ENCODE measurements at regions not wholly inside any gene's neighbourhood (a gene's known extent, or its start where the extent isn't known, plus 50 kb on each side); places are given as distances from the start of the nearest gene placed in this dataset.

DNA sequence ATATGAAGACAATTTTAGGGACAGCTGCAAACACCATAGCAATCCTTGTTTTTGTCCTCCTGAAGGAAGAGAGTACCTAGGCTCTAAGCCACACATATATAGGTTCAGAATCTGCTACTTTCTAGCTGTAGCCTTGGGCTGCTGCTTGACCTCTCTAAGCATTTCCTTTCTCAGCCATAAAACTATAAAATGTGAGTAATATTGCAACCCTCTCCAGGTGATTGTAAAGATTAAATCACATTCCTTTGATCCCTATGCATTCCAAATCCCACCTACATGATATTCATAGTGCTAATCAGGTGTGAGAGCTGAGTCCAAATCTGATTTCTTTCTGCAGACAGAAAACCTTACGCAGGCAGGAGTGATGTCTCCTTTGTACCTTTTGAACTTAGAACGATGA is 913.5 kb downstream of the VRK1 start:
- peaks cover 2% of the 10 kb centered on the region for H3K27me3 Mint-ChIP-seq (ENCODE audit: low read depth, unreplicated experiment)
- Histone ChIP-seq H3K36me3 (ENCODE audit: insufficient read depth, low read length) (no peaks in the 10 kb centered on the region), H3K27me3 (ENCODE audit: insufficient read depth, low read length) (no peaks in the 10 kb centered on the region), H3K27ac (ENCODE audit: low read depth, low read length) (no peak overlapping the region), H3K4me3 (ENCODE audit: insufficient read depth, low read depth, low read length) (no peak overlapping the region), H2AFZ (ENCODE audit: low read depth, low read length) (no peak overlapping the region), H3K4me1 (ENCODE audit: insufficient read depth, low read length) (no peaks in the 10 kb centered on the region), H3K9ac (ENCODE audit: low read length) (no peak overlapping the region), H4K20me1 (ENCODE audit: insufficient read depth, low read length) (no peaks in the 10 kb centered on the region), H3K79me2 (ENCODE audit: insufficient read depth, low read length) (no peaks in the 10 kb centered on the region), H3K4me2 (ENCODE audit: low read length) (no peak overlapping the region), H3K9me3 (ENCODE audit: insufficient read depth, low read depth, low read length) (no peaks in the 10 kb centered on the region)
- no peaks in the 10 kb centered on the region for H3K4me1 Mint-ChIP-seq (ENCODE audit: low read depth, unreplicated experiment)
- no peak overlapping the region for H3K4me3 Mint-ChIP-seq (ENCODE audit: unreplicated experiment)
- H3K36me3 Mint-ChIP-seq (ENCODE audit: low read depth, unreplicated experiment): no peaks in the 10 kb centered on the region
- no peak for TF ChIP-seq EZH2 (IDR thresholded peaks at IDR 0.05; ENCODE audit: insufficient read depth, low read length)
- no peak for TF ChIP-seq CTCF (IDR thresholded peaks at IDR 0.05; ENCODE audit: insufficient read depth, low read depth, low read length)
- H3K27ac Mint-ChIP-seq (ENCODE audit: unreplicated experiment): no peak overlapping the region
- FAIRE-seq: no peak
- H3K9me3 Mint-ChIP-seq (ENCODE audit: unreplicated experiment): no peaks in the 10 kb centered on the region
- DNase-seq (ENCODE audit: low read depth): no peak

GRCh38 chr14:97712471-97712870 is 915.3 kb downstream of the VRK1 start:
- H3K9me3 ChIP-seq (ENCODE audit: insufficient read depth, low read depth, low read length): no peaks in the 10 kb centered on the region
- Mint-ChIP-seq H3K27ac (ENCODE audit: unreplicated experiment) (no peak overlapping the region), H3K36me3 (ENCODE audit: low read depth, unreplicated experiment) (no peaks in the 10 kb centered on the region), H3K27me3 (ENCODE audit: low read depth, unreplicated experiment) (peaks cover 2% of the 10 kb centered on the region), H3K4me3 (ENCODE audit: unreplicated experiment) (no peak overlapping the region), H3K9me3 (ENCODE audit: unreplicated experiment) (no peaks in the 10 kb centered on the region), H3K4me1 (ENCODE audit: low read depth, unreplicated experiment) (no peaks in the 10 kb centered on the region)
- TF ChIP-seq EZH2 (IDR thresholded peaks at IDR 0.05; ENCODE audit: insufficient read depth, low read length) (no peak), CTCF (IDR thresholded peaks at IDR 0.05; ENCODE audit: insufficient read depth, low read depth, low read length) (no peak)
- no peak for DNase-seq (ENCODE audit: low read depth)
- no peak overlapping the region for H3K4me3 ChIP-seq (ENCODE audit: insufficient read depth, low read depth, low read length)
- no peak overlapping the region for H2AFZ ChIP-seq (ENCODE audit: low read depth, low read length)
- no peak for FAIRE-seq
- H3K4me1 ChIP-seq (ENCODE audit: insufficient read depth, low read length): no peaks in the 10 kb centered on the region
- H3K4me2 ChIP-seq (ENCODE audit: low read length): no peak overlapping the region
- H3K36me3 ChIP-seq (ENCODE audit: insufficient read depth, low read length): no peaks in the 10 kb centered on the region
- no peaks in the 10 kb centered on the region for H3K79me2 ChIP-seq (ENCODE audit: insufficient read depth, low read length)
- no peak overlapping the region for H3K9ac ChIP-seq (ENCODE audit: low read length)
- H4K20me1 ChIP-seq (ENCODE audit: insufficient read depth, low read length): no peaks in the 10 kb centered on the region
- H3K27ac ChIP-seq (ENCODE audit: low read depth, low read length): no peak overlapping the region
- no peaks in the 10 kb centered on the region for H3K27me3 ChIP-seq (ENCODE audit: insufficient read depth, low read length)

GRCh38 chr14:97713023-97713422 is 915.8 kb downstream of the VRK1 start:
- Histone ChIP-seq H3K4me3 (ENCODE audit: insufficient read depth, low read depth, low read length) (no peak overlapping the region), H3K27ac (ENCODE audit: low read depth, low read length) (no peak overlapping the region), H3K79me2 (ENCODE audit: insufficient read depth, low read length) (no peaks in the 10 kb centered on the region), H3K4me2 (ENCODE audit: low read length) (no peak overlapping the region), H3K36me3 (ENCODE audit: insufficient read depth, low read length) (no peaks in the 10 kb centered on the region), H3K27me3 (ENCODE audit: insufficient read depth, low read length) (no peaks in the 10 kb centered on the region), H4K20me1 (ENCODE audit: insufficient read depth, low read length) (no peaks in the 10 kb centered on the region), H3K4me1 (ENCODE audit: insufficient read depth, low read length) (no peaks in the 10 kb centered on the region), H3K9ac (ENCODE audit: low read length) (no peak overlapping the region), H3K9me3 (ENCODE audit: insufficient read depth, low read depth, low read length) (no peaks in the 10 kb centered on the region), H2AFZ (ENCODE audit: low read depth, low read length) (no peak overlapping the region)
- TF ChIP-seq CTCF (IDR thresholded peaks at IDR 0.05; ENCODE audit: insufficient read depth, low read depth, low read length) (no peak), EZH2 (IDR thresholded peaks at IDR 0.05; ENCODE audit: insufficient read depth, low read length) (no peak)
- H3K4me1 Mint-ChIP-seq (ENCODE audit: low read depth, unreplicated experiment): no peaks in the 10 kb centered on the region
- FAIRE-seq (no peak), DNase-seq (ENCODE audit: low read depth) (peak; percentile 39)
- H3K36me3 Mint-ChIP-seq (ENCODE audit: low read depth, unreplicated experiment): no peaks in the 10 kb centered on the region
- no peak overlapping the region for H3K27ac Mint-ChIP-seq (ENCODE audit: unreplicated experiment)
- peaks cover 2% of the 10 kb centered on the region for H3K27me3 Mint-ChIP-seq (ENCODE audit: low read depth, unreplicated experiment)
- H3K4me3 Mint-ChIP-seq (ENCODE audit: unreplicated experiment): no peak overlapping the region
- H3K9me3 Mint-ChIP-seq (ENCODE audit: unreplicated experiment): no peaks in the 10 kb centered on the region

All from astrocyte (in vitro differentiated cells and primary cell).